ENCODE measurements at regions not wholly inside any gene's neighbourhood (a gene's known extent, or its start where the extent isn't known, plus 50 kb on each side); places are given as distances from the start of the nearest gene placed in this dataset.

- Mint-ChIP-seq H3K27me3 (peaks cover 36% of the 10 kb centered on the region), H3K27ac (peak overlapping the region; percentile 1), H3K4me3 (no peak overlapping the region), H3K36me3 (no peaks in the 10 kb centered on the region), H3K9me3 (no peaks in the 10 kb centered on the region), H3K4me1 (no peaks in the 10 kb centered on the region)
- CTCF ChIA-PET: no interaction called here
- DNase-seq: no peak
Measured at GRCh38 chr10:118465300-118465874, 123.3 kb upstream of the FAM204A start.

- Mint-ChIP-seq H3K27ac (no peak overlapping the region), H3K4me3 (no peak overlapping the region), H3K36me3 (no peaks in the 10 kb centered on the region), H3K27me3 (peaks cover 27% of the 10 kb centered on the region), H3K9me3 (no peaks in the 10 kb centered on the region), H3K4me1 (peaks cover 4% of the 10 kb centered on the region)
- no peak for DNase-seq
- CTCF ChIA-PET: interaction anchor here (0.7 kb wide), 1 partner anchor 41 kb away, joined by 3 read pairs; no protein-coding TSS in a partner anchor
Measured at GRCh38 chr10:118463740-118464139, 121.6 kb upstream of the FAM204A start.

- H3K9me3 Mint-ChIP-seq: no peaks in the 10 kb centered on the region
- CTCF ChIA-PET: interaction anchor here (1.5 kb wide), 1 partner anchor 14 kb away, joined by 3 read pairs; no protein-coding TSS in a partner anchor
- no peak overlapping the region for H3K27ac Mint-ChIP-seq
- H3K36me3 Mint-ChIP-seq: no peaks in the 10 kb centered on the region
- no peak for DNase-seq
- H3K4me3 Mint-ChIP-seq: no peak overlapping the region
- peaks cover 4% of the 10 kb centered on the region for H3K4me1 Mint-ChIP-seq
- H3K27me3 Mint-ChIP-seq: peaks cover 28% of the 10 kb centered on the region
Measured at GRCh38 chr10:118462401-118462800, 120.3 kb upstream of the FAM204A start.

GRCh38 chr10:118459642-118460193 lies 117.6 kb upstream of the FAM204A start:
- Mint-ChIP-seq H3K27ac (no peak overlapping the region), H3K36me3 (no peaks in the 10 kb centered on the region), H3K27me3 (peaks cover 18% of the 10 kb centered on the region), H3K4me3 (no peak overlapping the region), H3K9me3 (no peaks in the 10 kb centered on the region), H3K4me1 (peaks cover 4% of the 10 kb centered on the region)
- CTCF ChIA-PET: interaction anchor here (0.7 to 3.1 kb wide), 20 partner anchors 9 to 966 kb away, joined by 3 to 17 read pairs (median 4); no protein-coding TSS in a partner anchor
- DNase-seq: peak; percentile 66

GRCh38 chr10:118458957-118459641 lies 117.0 kb upstream of the FAM204A start:
- Mint-ChIP-seq H3K27me3 (peaks cover 17% of the 10 kb centered on the region), H3K4me3 (no peak overlapping the region), H3K9me3 (no peaks in the 10 kb centered on the region), H3K4me1 (peaks cover 4% of the 10 kb centered on the region), H3K27ac (no peak overlapping the region), H3K36me3 (no peaks in the 10 kb centered on the region)
- no peak for DNase-seq
- CTCF ChIA-PET: interaction anchor here (0.6 to 3.1 kb wide), 20 partner anchors 8 to 965 kb away, joined by 3 to 17 read pairs (median 4); no protein-coding TSS in a partner anchor

GRCh38 chr10:118457824-118458428 lies 115.8 kb upstream of the FAM204A start:
- Mint-ChIP-seq H3K4me1 (peaks cover 4% of the 10 kb centered on the region), H3K36me3 (no peaks in the 10 kb centered on the region), H3K4me3 (no peak overlapping the region), H3K9me3 (no peaks in the 10 kb centered on the region), H3K27ac (no peak overlapping the region), H3K27me3 (peaks cover 12% of the 10 kb centered on the region)
- CTCF ChIA-PET: interaction anchor here (0.7 to 3.1 kb wide), 5 partner anchors 35 to 920 kb away, joined by 3 to 17 read pairs (median 5); no protein-coding TSS in a partner anchor
- DNase-seq: no peak

GRCh38 chr10:118455181-118455695 lies 113.1 kb upstream of the FAM204A start:
- CTCF ChIA-PET: no interaction called here
- no peak for DNase-seq
- peaks cover 4% of the 10 kb centered on the region for H3K4me1 Mint-ChIP-seq
- no peak overlapping the region for H3K4me3 Mint-ChIP-seq
- peaks cover 2% of the 10 kb centered on the region for H3K9me3 Mint-ChIP-seq
- H3K27ac Mint-ChIP-seq: no peak overlapping the region
- peaks cover 26% of the 10 kb centered on the region for H3K27me3 Mint-ChIP-seq
- no peaks in the 10 kb centered on the region for H3K36me3 Mint-ChIP-seq

- peaks cover 2% of the 10 kb centered on the region for H3K9me3 Mint-ChIP-seq
- peaks cover 31% of the 10 kb centered on the region for H3K27me3 Mint-ChIP-seq
- CTCF ChIA-PET: interaction anchor here (0.5 kb wide), 1 partner anchor 45 kb away, joined by 3 read pairs; no protein-coding TSS in a partner anchor
- no peak for DNase-seq
- H3K4me3 Mint-ChIP-seq: no peak overlapping the region
- no peaks in the 10 kb centered on the region for H3K4me1 Mint-ChIP-seq
- H3K27ac Mint-ChIP-seq: no peak overlapping the region
- H3K36me3 Mint-ChIP-seq: no peaks in the 10 kb centered on the region
Measured at GRCh38 chr10:118454211-118454610, 112.1 kb upstream of the FAM204A start.

- CTCF ChIA-PET: no interaction called here
Measured at GRCh38 chr10:118452098-118452497, 110.0 kb upstream of the FAM204A start.

GRCh38 chr10:118449521-118449920 lies 107.4 kb upstream of the FAM204A start:
- Mint-ChIP-seq H3K27ac (no peak overlapping the region), H3K36me3 (no peaks in the 10 kb centered on the region), H3K9me3 (peaks cover 2% of the 10 kb centered on the region), H3K4me1 (no peaks in the 10 kb centered on the region), H3K4me3 (no peak overlapping the region), H3K27me3 (peaks cover 40% of the 10 kb centered on the region)
- CTCF ChIA-PET: no interaction called here
- no peak for DNase-seq

More at GRCh38 chr10:118452098-118452497, 110.0 kb upstream of the FAM204A start:
- Mint-ChIP-seq H3K4me3 (no peak overlapping the region), H3K27ac (no peak overlapping the region), H3K36me3 (no peaks in the 10 kb centered on the region), H3K4me1 (no peaks in the 10 kb centered on the region), H3K27me3 (peaks cover 39% of the 10 kb centered on the region), H3K9me3 (peaks cover 2% of the 10 kb centered on the region)
- no peak for DNase-seq

- DNase-seq: no peak
- Mint-ChIP-seq H3K4me1 (no peaks in the 10 kb centered on the region), H3K36me3 (no peaks in the 10 kb centered on the region), H3K4me3 (no peak overlapping the region), H3K27me3 (peaks cover 40% of the 10 kb centered on the region), H3K9me3 (peaks cover 2% of the 10 kb centered on the region), H3K27ac (no peak overlapping the region)
- CTCF ChIA-PET: interaction anchor here (1.1 kb wide), 1 partner anchor 13 kb away, joined by 3 read pairs; no protein-coding TSS in a partner anchor
Measured at GRCh38 chr10:118448744-118449143, 106.6 kb upstream of the FAM204A start.

GRCh38 chr10:118447478-118448270 lies 105.5 kb upstream of the FAM204A start:
- H3K27me3 Mint-ChIP-seq: peaks cover 40% of the 10 kb centered on the region
- no peak for DNase-seq

GRCh38 chr10:118445535-118445934 lies 103.4 kb upstream of the FAM204A start:
- no peak overlapping the region for H3K4me3 Mint-ChIP-seq
- H3K4me1 Mint-ChIP-seq: no peaks in the 10 kb centered on the region
- CTCF ChIA-PET: interaction anchor here (2.0 kb wide), 1 partner anchor 14 kb away, joined by 6 read pairs; no protein-coding TSS in a partner anchor
- no peak for DNase-seq
- peaks cover 37% of the 10 kb centered on the region for H3K27me3 Mint-ChIP-seq
- H3K36me3 Mint-ChIP-seq: no peaks in the 10 kb centered on the region
- H3K27ac Mint-ChIP-seq: no peak overlapping the region
- H3K9me3 Mint-ChIP-seq: no peaks in the 10 kb centered on the region

More at GRCh38 chr10:118447478-118448270, 105.5 kb upstream of the FAM204A start:
- Mint-ChIP-seq H3K36me3 (no peaks in the 10 kb centered on the region), H3K4me1 (no peaks in the 10 kb centered on the region), H3K27ac (no peak overlapping the region), H3K9me3 (peaks cover 2% of the 10 kb centered on the region), H3K4me3 (no peak overlapping the region)
- CTCF ChIA-PET: no interaction called here

Data from activated naive CD4-positive, alpha-beta T cell treated with anti-CD3 and anti-CD28 coated beads, Interleukin-2, amount 10 ng/mL, durations not matched to agents 7 days and 5 days (primary cell).